GM12878 (cell line): ENCODE measurements at regions not wholly inside any gene's neighbourhood (a gene's known extent, or its start where the extent isn't known, plus 50 kb on each side); places are given as distances from the start of the nearest gene placed in this dataset.

Experiments
- CEBPB ChIP-seq, 2 experiments: fragments of 150-350 bp in 1 of 2; IDR thresholded peaks; 2 replicates each; pipeline ENCODE4 v1.6.1; 2012 to 2014; ENCODE audit warnings: low read depth in 2 of 2, low read length in 2 of 2, borderline replicate concordance in 1 of 2, inconsistent platforms in 1 of 2
- EP300 ChIP-seq, 2 experiments: fragments of 150-350 bp in 1 of 2; IDR thresholded peaks; 2 replicates each; pipeline ENCODE4 v1.6.1; 2011 to 2012; ENCODE audit warnings: low read depth in 2 of 2, low read length in 2 of 2, borderline replicate concordance in 1 of 2, improper control_type of control experiment in 1 of 2, inconsistent platforms in 1 of 2; ENCODE audit not compliant: control insufficient read depth in 1 of 2
- EZH2 ChIP-seq: IDR thresholded peaks from 2 replicates; pipeline ENCODE4 v1.6.1; 2012; ENCODE audit warnings: low read depth, mild to moderate bottlenecking, control low read depth, inconsistent platforms, low read length, borderline replicate concordance; ENCODE audit not compliant: control insufficient read depth
- KDM1A ChIP-seq: fragments of 200-600 bp; sonication (generic); IDR thresholded peaks from 2 replicates; pipeline ENCODE4 v1.6.1; 2016; ENCODE audit warnings: borderline replicate concordance
- POLR2A ChIP-seq: IDR thresholded peaks from 2 replicates; pipeline ENCODE4 v1.6.1; 2011; ENCODE audit warnings: low read depth, mild to moderate bottlenecking, low read length
- SIX5 ChIP-seq: IDR thresholded peaks from 2 replicates; pipeline ENCODE4 v1.6.1; 2011; ENCODE audit warnings: mild to moderate bottlenecking, low read depth, low read length, moderate library complexity; ENCODE audit not compliant: severe bottlenecking
- TF ChIP-seq, protein P1 (sequence below), 3 experiments: IDR thresholded peaks in 2 of 3; conservative IDR thresholded peaks in 1 of 3; 2 replicates each; pipeline ENCODE4 v1.5.1; 2011; ENCODE audit warnings: low read depth in 3 of 3, low read length in 3 of 3, mild to moderate bottlenecking in 3 of 3, control low read depth in 2 of 3, moderate library complexity in 2 of 3, inconsistent platforms in 1 of 3, mixed read lengths in 1 of 3; ENCODE audit not compliant: control insufficient read depth in 2 of 3, insufficient read depth in 1 of 3; ENCODE audit errors: extremely low read depth in 1 of 3
- TF ChIP-seq, protein P2 (sequence below): IDR thresholded peaks from 2 replicates; pipeline ENCODE4 v1.6.1; 2011; ENCODE audit warnings: low read depth, mild to moderate bottlenecking, low read length, moderate library complexity, borderline replicate concordance; ENCODE audit errors: extremely low read depth
- TF ChIP-seq, protein P3 (sequence below): IDR thresholded peaks from 2 replicates; pipeline ENCODE4 v1.6.1; 2012; ENCODE audit warnings: low read depth, low read length, improper control_type of control experiment
- TF ChIP-seq, protein P4 (sequence below): IDR thresholded peaks from 2 replicates; pipeline ENCODE4 v1.6.1; 2012; ENCODE audit warnings: mild to moderate bottlenecking, low read depth, low read length

DNA sequence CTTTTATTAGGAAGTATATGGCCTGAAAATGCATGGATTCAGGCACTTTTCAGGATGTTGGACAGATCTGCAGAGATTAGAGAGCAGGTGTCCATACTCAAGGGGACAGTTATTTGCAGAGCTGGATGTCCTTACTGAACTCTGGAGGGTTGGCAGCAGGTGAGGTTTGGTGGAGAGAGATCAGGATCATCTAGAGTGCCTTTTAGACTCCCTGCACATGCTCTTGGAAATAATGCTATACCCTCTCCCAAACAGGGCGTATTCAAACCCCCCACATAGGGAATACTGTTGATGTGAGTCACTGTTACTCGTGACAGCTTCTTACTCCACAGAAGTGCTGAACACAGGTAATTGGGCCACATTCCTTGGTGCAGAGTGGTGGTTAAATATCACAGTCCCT is 725.7 kb upstream of the SGCG start:
- TF ChIP-seq, protein P1, sequence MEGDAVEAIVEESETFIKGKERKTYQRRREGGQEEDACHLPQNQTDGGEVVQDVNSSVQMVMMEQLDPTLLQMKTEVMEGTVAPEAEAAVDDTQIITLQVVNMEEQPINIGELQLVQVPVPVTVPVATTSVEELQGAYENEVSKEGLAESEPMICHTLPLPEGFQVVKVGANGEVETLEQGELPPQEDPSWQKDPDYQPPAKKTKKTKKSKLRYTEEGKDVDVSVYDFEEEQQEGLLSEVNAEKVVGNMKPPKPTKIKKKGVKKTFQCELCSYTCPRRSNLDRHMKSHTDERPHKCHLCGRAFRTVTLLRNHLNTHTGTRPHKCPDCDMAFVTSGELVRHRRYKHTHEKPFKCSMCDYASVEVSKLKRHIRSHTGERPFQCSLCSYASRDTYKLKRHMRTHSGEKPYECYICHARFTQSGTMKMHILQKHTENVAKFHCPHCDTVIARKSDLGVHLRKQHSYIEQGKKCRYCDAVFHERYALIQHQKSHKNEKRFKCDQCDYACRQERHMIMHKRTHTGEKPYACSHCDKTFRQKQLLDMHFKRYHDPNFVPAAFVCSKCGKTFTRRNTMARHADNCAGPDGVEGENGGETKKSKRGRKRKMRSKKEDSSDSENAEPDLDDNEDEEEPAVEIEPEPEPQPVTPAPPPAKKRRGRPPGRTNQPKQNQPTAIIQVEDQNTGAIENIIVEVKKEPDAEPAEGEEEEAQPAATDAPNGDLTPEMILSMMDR (IDR thresholded peaks at IDR 0.05 in 2 of 3, conservative IDR thresholded peaks at IDR 0.05 in 1 of 3; ENCODE audit: control insufficient read depth in 2 of 3, extremely low read depth in 1 of 3, insufficient read depth in 1 of 3, low read depth in 3 of 3, low read length in 3 of 3) = no peak
- TF ChIP-seq, protein P2, sequence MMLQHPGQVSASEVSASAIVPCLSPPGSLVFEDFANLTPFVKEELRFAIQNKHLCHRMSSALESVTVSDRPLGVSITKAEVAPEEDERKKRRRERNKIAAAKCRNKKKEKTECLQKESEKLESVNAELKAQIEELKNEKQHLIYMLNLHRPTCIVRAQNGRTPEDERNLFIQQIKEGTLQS = no peak
- TF ChIP-seq EP300 (IDR thresholded peaks at IDR 0.05; ENCODE audit: borderline replicate concordance in 1 of 2, control insufficient read depth in 1 of 2, low read depth in 2 of 2, low read length in 2 of 2) (no peak), POLR2A (no peak), CEBPB (IDR thresholded peaks at IDR 0.05; ENCODE audit: borderline replicate concordance in 1 of 2, low read depth in 2 of 2, low read length in 2 of 2) (no peak), KDM1A (no peak), SIX5 (no peak), EZH2 (no peak)
- TF ChIP-seq, protein P3, sequence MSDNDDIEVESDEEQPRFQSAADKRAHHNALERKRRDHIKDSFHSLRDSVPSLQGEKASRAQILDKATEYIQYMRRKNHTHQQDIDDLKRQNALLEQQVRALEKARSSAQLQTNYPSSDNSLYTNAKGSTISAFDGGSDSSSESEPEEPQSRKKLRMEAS = no peak
- TF ChIP-seq, protein P4, sequence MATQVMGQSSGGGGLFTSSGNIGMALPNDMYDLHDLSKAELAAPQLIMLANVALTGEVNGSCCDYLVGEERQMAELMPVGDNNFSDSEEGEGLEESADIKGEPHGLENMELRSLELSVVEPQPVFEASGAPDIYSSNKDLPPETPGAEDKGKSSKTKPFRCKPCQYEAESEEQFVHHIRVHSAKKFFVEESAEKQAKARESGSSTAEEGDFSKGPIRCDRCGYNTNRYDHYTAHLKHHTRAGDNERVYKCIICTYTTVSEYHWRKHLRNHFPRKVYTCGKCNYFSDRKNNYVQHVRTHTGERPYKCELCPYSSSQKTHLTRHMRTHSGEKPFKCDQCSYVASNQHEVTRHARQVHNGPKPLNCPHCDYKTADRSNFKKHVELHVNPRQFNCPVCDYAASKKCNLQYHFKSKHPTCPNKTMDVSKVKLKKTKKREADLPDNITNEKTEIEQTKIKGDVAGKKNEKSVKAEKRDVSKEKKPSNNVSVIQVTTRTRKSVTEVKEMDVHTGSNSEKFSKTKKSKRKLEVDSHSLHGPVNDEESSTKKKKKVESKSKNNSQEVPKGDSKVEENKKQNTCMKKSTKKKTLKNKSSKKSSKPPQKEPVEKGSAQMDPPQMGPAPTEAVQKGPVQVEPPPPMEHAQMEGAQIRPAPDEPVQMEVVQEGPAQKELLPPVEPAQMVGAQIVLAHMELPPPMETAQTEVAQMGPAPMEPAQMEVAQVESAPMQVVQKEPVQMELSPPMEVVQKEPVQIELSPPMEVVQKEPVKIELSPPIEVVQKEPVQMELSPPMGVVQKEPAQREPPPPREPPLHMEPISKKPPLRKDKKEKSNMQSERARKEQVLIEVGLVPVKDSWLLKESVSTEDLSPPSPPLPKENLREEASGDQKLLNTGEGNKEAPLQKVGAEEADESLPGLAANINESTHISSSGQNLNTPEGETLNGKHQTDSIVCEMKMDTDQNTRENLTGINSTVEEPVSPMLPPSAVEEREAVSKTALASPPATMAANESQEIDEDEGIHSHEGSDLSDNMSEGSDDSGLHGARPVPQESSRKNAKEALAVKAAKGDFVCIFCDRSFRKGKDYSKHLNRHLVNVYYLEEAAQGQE = no peak
